MM.1S (cell line): ENCODE measurements at regions not wholly inside any gene's neighbourhood (a gene's known extent, or its start where the extent isn't known, plus 50 kb on each side); places are given as distances from the start of the nearest gene placed in this dataset.

ENCODE experiments used
- CTCF ChIP-seq: fragments of 300-600 bp; sonication (generic); IDR thresholded peaks from 2 replicates; pipeline ENCODE4 v1.5.1; 2016; ENCODE audit warnings: antibody characterized with exemption, low read length, mixed read lengths
- EZH2phosphoT487 ChIP-seq: fragments of 300-600 bp; sonication (generic); IDR thresholded peaks from 2 replicates; pipeline ENCODE4 v1.6.1; 2018; ENCODE audit warnings: antibody characterized with exemption, low read length

DNA sequence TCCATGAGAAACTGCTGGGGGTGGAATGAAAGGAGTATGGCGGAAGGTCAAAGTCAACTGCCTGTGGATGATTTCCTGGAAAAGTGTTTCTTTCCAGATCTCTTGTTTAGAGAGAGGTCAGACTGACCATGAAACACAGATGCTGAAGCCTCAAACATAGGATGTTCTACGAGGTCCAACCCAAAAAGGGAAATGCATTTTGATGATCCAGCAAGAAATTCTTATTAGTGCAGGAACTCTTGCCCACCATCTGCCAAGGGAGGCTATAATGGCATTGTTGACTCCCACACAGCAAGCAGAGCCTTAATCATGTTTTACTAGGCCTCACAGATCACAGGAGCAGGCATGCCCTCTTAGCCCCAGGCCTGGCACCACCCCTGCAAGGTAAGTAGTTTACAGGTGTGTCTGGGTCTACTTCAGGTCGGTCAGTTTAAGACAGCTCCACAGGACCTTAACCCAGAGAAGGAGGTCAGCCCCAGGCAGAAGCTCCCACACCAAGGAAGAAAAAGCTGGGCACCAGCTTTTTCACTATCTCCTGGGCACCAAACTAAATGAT lies 67.6 kb upstream of the CNKSR3 start:
- TF ChIP-seq EZH2phosphoT487 (no peak), CTCF (no peak)
